ENCODE measurements at regions not wholly inside any gene's neighbourhood (a gene's known extent, or its start where the extent isn't known, plus 50 kb on each side); places are given as distances from the start of the nearest gene placed in this dataset.
"Not testable (repeated sequence)": the region's sequence is repeated elsewhere in the genome, so short reads cannot be mapped to it uniquely, and the experiment has no call there.

GRCh38 chrX:89033723-89034122 lies 286.7 kb downstream of the CPXCR1 start:
- DNase-seq = no peak

DNA sequence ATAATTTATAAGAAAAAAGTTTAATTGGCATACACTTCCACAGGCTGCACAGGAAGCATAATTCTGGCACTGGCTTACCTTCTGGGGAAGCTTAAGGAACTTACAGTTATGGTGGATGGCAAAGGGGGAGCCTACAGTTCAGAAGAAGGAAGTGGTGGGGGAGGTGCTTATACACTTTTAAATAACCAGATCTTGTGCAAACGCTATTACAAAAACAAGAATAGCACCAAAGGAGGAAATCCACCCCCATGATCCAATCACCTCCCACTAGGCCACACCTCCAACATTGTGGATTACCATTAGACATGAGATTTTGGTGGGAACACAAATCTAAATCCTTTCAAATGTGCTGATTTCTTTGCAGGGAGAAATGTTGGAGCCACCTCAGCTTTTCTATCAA lies 287.7 kb downstream of the CPXCR1 start:
- no peak for DNase-seq

DNA sequence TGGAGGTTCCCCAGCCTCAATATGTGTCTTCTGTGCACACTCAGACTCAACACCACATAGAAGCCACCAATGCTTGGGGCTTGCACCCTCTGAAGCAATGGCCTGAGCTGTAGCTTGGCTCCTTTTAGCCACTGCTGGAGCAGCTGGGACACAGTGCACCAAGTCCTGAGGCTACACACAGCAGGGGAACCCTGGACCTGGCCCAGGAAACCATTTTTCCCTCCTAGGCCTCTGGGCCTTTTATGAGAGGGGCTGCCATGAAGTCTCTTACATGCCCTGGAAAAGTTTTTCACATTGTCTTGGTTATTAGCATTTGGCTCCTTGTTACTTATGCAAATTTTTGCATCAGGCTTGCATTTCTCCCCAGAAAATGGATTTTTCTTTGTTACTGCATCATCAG lies 306.2 kb downstream of the CPXCR1 start:
- no peak for DNase-seq

DNA sequence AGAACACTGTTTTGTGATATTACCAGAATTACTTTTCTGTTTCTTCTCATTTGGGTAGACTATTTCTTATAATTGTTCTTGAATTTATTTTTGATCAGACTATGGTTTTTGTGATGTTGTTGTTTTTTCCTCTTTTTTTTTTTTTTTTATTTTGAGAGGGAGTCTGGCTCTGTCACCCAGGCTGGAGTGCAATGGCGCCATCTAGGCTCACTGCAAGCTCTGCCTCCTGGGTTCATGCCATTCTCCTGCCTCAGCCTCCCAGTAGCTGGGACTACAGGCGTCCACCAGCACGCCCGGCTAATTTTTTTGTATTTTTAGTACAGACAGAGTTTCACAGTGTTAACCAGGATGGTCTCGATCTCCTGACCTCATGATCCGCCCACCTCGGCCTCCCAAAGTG lies 352.6 kb downstream of the CPXCR1 start:
- not testable (repeated sequence) for DNase-seq

DNA sequence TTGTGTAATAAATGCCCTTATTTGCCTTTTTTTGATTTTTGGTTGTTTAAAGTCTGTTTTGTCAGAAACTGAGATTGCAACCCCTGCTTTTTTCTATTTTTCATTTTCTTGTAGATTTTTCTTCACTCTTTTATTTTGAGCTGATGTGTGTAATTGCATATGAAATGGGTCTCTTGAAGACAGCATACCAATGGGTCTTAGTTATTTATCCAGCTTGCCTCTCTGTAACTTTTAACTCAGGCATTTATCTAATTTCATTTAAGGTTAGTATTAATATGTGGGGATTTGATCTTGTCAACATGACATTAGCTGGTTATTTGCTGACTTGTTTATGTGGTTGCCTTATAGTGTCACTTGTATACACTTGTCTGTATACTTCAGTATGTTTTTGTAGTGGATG lies 378.0 kb downstream of the CPXCR1 start:
- no peak for DNase-seq

All from activated CD4-positive, alpha-beta T cell treated with anti-CD3 and anti-CD28 coated beads, Interleukin-2, Interleukin-6, amounts not matched to agents 100 ng/mL and 50 ng/mL, durations not matched to agents 16 hours and 8 hours (primary cell).